Brain microvascular endothelial cell (primary cell): ENCODE measurements at regions not wholly inside any gene's neighbourhood (a gene's known extent, or its start where the extent isn't known, plus 50 kb on each side); places are given as distances from the start of the nearest gene placed in this dataset.

Experiments
- DNase-seq: peaks from one replicate; pipeline ENCODE4 v3.0.0-alpha.2; 2020
- H3K27ac ChIP-seq: fragments of 250-450 bp; sonication (Bioruptor Pico); 2 replicates; pipeline ENCODE4 v1.5.1; 2020; ENCODE audit warnings: mild to moderate bottlenecking, moderate library complexity
- H3K27me3 ChIP-seq: fragments of 250-450 bp; sonication (Bioruptor Pico); replicated peaks from 2 replicates; pipeline ENCODE4 v1.5.1; 2020; ENCODE audit warnings: mild to moderate bottlenecking
- H3K36me3 ChIP-seq: fragments of 250-450 bp; sonication (Bioruptor Pico); replicated peaks from 2 replicates; pipeline ENCODE4 v1.5.1; 2020; ENCODE audit warnings: mild to moderate bottlenecking
- H3K4me3 ChIP-seq: 2 replicates; pipeline ENCODE4 v1.5.1; 2011; ENCODE audit warnings: low read depth, mild to moderate bottlenecking, control low read depth, low read length, moderate library complexity
- in situ Hi-C: cut with HindIII; loops from 2 replicates; pipeline ENCODE4 v1.10.0; 2017; ENCODE audit warnings: low sequenced_read_pairs, low pct_ligation_motif_present
- TF ChIP-seq, protein P1 (sequence below): IDR thresholded peaks from 2 replicates; pipeline ENCODE4 v1.5.1; 2011; ENCODE audit warnings: low read depth, mild to moderate bottlenecking, moderate library complexity, low read length, control low read depth, inconsistent platforms; ENCODE audit errors: missing control alignments

DNA sequence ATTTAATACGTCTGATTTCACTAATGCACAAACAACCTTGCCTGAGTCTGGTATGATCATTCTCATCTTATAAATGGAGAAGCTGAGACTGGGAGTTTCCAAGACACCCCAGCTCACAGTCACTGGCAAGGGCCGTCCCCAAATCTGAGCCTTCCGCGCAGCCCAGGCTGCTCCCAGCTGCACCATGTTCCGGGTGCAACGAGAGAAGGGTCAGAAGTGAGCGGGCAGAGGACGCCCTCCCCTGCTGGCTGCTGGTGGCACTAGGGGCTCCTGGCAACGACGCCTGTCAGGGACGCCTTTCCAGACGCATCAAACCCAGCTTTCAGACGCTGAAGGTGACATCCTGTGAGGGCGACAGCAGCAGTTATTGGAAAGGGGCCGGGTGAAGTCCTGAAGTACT lies 115.3 kb upstream of the PROKR2 start:
- no peaks in the 10 kb centered on the region for H3K36me3 ChIP-seq
- H3K27me3 ChIP-seq = no peaks in the 10 kb centered on the region
- H3K27ac ChIP-seq = no peak overlapping the region
- TF ChIP-seq, protein P1, sequence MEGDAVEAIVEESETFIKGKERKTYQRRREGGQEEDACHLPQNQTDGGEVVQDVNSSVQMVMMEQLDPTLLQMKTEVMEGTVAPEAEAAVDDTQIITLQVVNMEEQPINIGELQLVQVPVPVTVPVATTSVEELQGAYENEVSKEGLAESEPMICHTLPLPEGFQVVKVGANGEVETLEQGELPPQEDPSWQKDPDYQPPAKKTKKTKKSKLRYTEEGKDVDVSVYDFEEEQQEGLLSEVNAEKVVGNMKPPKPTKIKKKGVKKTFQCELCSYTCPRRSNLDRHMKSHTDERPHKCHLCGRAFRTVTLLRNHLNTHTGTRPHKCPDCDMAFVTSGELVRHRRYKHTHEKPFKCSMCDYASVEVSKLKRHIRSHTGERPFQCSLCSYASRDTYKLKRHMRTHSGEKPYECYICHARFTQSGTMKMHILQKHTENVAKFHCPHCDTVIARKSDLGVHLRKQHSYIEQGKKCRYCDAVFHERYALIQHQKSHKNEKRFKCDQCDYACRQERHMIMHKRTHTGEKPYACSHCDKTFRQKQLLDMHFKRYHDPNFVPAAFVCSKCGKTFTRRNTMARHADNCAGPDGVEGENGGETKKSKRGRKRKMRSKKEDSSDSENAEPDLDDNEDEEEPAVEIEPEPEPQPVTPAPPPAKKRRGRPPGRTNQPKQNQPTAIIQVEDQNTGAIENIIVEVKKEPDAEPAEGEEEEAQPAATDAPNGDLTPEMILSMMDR = no peak
- no peak overlapping the region for H3K4me3 ChIP-seq
- in situ Hi-C loops = no loop called here
- DNase-seq = no peak

DNA sequence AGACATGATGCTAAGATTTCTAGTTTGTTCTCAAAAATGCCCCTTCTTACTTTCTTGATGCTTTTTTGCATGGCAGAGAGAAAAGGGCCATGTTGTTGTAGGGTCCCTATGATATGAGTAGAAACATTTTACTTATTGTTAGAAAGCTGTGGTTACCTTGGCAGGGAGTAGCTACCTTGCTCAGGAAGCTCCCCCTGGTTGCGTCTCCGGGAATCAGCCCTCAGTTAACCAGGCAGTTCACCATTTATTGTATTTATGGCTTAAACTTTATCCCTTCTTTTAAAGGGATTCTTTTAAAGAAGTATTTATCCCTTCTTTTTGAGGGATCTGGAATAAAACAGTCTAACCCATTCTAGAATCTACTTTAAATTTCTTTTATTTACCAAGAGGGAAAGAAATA lies 113.9 kb upstream of the PROKR2 start:
- in situ Hi-C loops = no loop called here
- Histone ChIP-seq H3K36me3 (no peaks in the 10 kb centered on the region), H3K27ac (no peak overlapping the region), H3K27me3 (no peaks in the 10 kb centered on the region), H3K4me3 (no peak overlapping the region)
- no peak for DNase-seq
- TF ChIP-seq, protein P1 = no peak

DNA sequence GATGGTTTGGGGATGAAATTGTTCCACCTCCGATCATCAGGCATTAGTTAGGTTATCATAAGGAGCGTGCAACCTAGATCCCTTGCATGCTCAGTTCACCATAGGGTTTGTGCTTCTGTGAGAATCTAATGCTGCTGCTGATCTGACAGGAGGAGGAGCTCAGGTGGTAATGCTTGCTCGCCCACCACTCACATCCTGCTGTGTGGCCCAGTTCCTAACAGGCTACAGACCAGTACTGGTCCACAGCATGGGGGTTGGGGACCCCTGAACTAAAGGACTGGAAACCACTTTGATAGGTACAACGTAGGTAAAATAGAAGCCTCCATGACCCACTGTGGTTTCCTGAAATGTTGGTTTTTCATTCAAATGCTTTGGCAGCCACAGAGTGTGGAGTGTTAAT lies 109.3 kb upstream of the PROKR2 start:
- DNase-seq = no peak
- TF ChIP-seq, protein P1 = no peak
- in situ Hi-C loops = no loop called here
- Histone ChIP-seq H3K4me3 (no peak overlapping the region), H3K27ac (no peak overlapping the region), H3K36me3 (no peaks in the 10 kb centered on the region), H3K27me3 (no peaks in the 10 kb centered on the region)

DNA sequence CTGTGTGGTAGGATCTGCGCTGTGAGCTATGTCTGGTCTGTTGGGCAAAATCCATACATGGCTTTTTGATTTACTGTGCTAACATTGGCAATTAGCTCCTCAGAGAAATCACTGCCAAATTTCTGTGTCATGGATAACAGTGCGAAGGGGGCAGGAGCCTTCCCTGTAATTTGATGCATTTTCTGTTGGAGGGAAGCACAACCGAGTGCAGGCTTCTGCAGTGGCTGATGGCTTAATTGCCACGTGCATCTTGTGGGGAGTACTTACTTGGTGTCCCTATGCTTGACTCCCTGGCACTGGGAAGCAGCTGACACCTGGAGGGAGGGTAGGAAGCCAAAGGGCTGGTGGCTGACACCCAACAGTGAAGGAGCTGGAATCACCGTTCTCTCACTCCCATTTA lies 99.3 kb upstream of the PROKR2 start:
- DNase-seq = no peak
- TF ChIP-seq, protein P1 = no peak
- in situ Hi-C loops = no loop called here

DNA sequence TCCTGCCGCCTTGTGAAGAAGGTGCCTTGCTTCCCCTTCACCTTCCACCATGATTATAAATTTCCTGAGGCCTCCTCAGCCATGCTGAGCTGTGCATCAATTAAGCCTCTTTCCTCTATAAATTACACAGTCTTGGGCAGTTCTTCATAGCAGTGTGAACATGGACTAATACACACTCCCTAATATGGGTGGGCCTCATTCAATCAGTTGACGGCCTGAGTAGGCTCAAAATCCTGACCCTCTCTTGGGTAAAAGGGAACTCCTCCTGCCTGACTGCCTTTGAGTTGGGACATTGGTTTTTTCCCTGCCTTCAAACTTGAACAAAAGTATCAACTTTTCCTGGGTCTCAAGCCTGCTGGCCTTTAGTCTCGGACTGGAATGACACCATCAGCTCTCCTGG lies 96.6 kb upstream of the PROKR2 start:
- Histone ChIP-seq H3K27ac (no peak overlapping the region), H3K27me3 (no peaks in the 10 kb centered on the region), H3K4me3 (no peak overlapping the region), H3K36me3 (no peaks in the 10 kb centered on the region)
- DNase-seq = no peak
- in situ Hi-C loops = no loop called here
- TF ChIP-seq, protein P1 = no peak

More for the DNA sequence above, 99.3 kb upstream of the PROKR2 start:
- H3K4me3 ChIP-seq = no peak overlapping the region
- H3K27me3 ChIP-seq = no peaks in the 10 kb centered on the region
- H3K36me3 ChIP-seq = no peaks in the 10 kb centered on the region
- no peak overlapping the region for H3K27ac ChIP-seq

DNA sequence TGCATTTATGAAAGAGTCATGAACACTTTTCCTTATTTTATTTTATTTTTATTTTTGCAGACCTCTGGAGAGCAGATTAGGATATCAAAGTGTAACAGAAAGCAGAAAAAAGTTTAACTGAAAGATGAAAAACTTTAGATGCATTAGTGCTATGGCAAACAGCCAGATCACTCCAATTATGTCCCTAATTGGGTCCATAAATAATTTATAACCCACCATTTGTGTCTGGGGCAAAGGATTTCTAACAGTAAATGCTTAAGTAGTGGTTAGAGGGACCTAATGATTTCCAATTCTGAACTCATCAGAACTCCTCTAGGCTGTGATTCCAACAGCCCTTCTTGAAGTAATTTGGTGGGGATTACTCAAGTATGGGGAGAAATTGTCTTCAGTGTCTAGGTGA lies 93.7 kb upstream of the PROKR2 start:
- no peak overlapping the region for H3K27ac ChIP-seq
- TF ChIP-seq, protein P1 = no peak
- H3K27me3 ChIP-seq = no peaks in the 10 kb centered on the region
- in situ Hi-C loops = no loop called here
- H3K4me3 ChIP-seq = no peak overlapping the region
- no peaks in the 10 kb centered on the region for H3K36me3 ChIP-seq
- DNase-seq = no peak
